Loucy (cell line): ENCODE measurements at regions not wholly inside any gene's neighbourhood (a gene's known extent, or its start where the extent isn't known, plus 50 kb on each side); places are given as distances from the start of the nearest gene placed in this dataset.

Experiments
- H2AFZ ChIP-seq: fragments of 200-600 bp; sonication (generic); 2 replicates; pipeline ENCODE4 v1.6.0; 2016; ENCODE audit warnings: antibody characterized with exemption, mild to moderate bottlenecking, low read length, moderate library complexity
- H3F3A ChIP-seq: fragments of 200-600 bp; 2 replicates; pipeline ENCODE4 v1.6.0; 2016; ENCODE audit warnings: antibody characterized with exemption, low read depth, mild to moderate bottlenecking
- H3K27me3 ChIP-seq: fragments of 200-600 bp; sonication (generic); 2 replicates; pipeline ENCODE4 v1.6.1; 2014; ENCODE audit warnings: low read length, mild to moderate bottlenecking; ENCODE audit not compliant: insufficient read depth, poor library complexity, severe bottlenecking
- H3K36me3 ChIP-seq: fragments of 200-600 bp; sonication (generic); 2 replicates; pipeline ENCODE4 v1.6.1; 2016; ENCODE audit warnings: low read length; ENCODE audit not compliant: insufficient read depth
- H3K4me1 ChIP-seq: fragments of 200-600 bp; sonication (generic); 2 replicates; pipeline ENCODE4 v1.5.1; 2014; ENCODE audit warnings: low read length, mild to moderate bottlenecking; ENCODE audit not compliant: insufficient read depth, poor library complexity, severe bottlenecking
- H3K4me2 ChIP-seq: fragments of 200-600 bp; sonication (generic); 2 replicates; pipeline ENCODE4 v1.6.0; 2014; ENCODE audit warnings: antibody characterized with exemption, low read length, low read depth, mild to moderate bottlenecking; ENCODE audit not compliant: poor library complexity, severe bottlenecking
- H3K4me3 ChIP-seq: fragments of 200-600 bp; sonication (generic); 2 replicates; pipeline ENCODE4 v1.5.1; 2014; ENCODE audit warnings: low read length, mild to moderate bottlenecking, mixed read lengths; ENCODE audit not compliant: poor library complexity, severe bottlenecking
- H3K79me2 ChIP-seq: fragments of 200-600 bp; sonication (generic); 2 replicates; pipeline ENCODE4 v1.6.1; 2014; ENCODE audit warnings: low read length; ENCODE audit not compliant: insufficient read depth
- H3K9ac ChIP-seq: fragments of 200-600 bp; sonication (generic); 2 replicates; pipeline ENCODE4 v1.6.0; 2014; ENCODE audit warnings: mild to moderate bottlenecking, low read depth, low read length, moderate library complexity; ENCODE audit not compliant: poor library complexity, severe bottlenecking
- H3K9me2 ChIP-seq: fragments of 200-600 bp; sonication (generic); replicated peaks from 2 replicates; pipeline ENCODE4 v1.6.1; 2016; ENCODE audit warnings: low read depth, low read length, mixed read lengths
- H3K9me3 ChIP-seq: fragments of 200-600 bp; sonication (generic); 2 replicates; pipeline ENCODE4 v1.6.1; 2014; ENCODE audit warnings: mild to moderate bottlenecking, antibody characterized with exemption, low read length, low read depth; ENCODE audit not compliant: insufficient read depth
- H4K20me1 ChIP-seq: fragments of 200-600 bp; sonication (generic); 2 replicates; pipeline ENCODE4 v1.6.0; 2014; ENCODE audit warnings: antibody characterized with exemption, low read length, mild to moderate bottlenecking; ENCODE audit not compliant: insufficient read depth, poor library complexity, severe bottlenecking
- CTCF ChIP-seq: fragments of 200-600 bp; sonication (generic); conservative IDR thresholded peaks from 2 replicates; pipeline ENCODE4 v1.5.1; 2014; ENCODE audit warnings: mild to moderate bottlenecking, antibody characterized with exemption, low read length
- EZH2phosphoT487 ChIP-seq: fragments of 200-600 bp; IDR thresholded peaks from 2 replicates; pipeline ENCODE4 v1.6.1; 2018; ENCODE audit warnings: antibody characterized with exemption, mild to moderate bottlenecking, moderate library complexity, borderline replicate concordance

DNA sequence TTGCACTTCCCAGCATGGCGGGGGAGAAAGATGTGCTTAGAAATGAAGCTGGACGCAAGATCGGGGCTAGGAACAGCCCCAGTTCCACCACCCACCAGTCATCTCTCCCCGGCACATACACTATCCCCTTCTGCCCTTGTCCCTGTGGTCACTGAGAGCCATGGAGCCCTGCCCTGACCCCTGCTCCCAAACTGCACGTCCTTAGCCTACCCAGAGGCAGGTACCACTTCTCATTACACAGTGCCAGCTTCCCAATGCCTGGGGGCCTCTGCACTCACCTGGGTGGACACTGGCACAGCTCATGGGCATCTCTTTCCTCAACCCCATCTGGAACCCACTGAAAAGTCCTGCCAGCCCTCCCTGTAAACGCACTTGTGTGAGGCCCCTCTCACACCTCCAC, 139.3 kb upstream of the PRR20G start:
- TF ChIP-seq CTCF, result no peak
- TF ChIP-seq EZH2phosphoT487, result no peak
- no peaks in the 10 kb centered on the region for H3K4me1 ChIP-seq

GRCh38 chr3:127426444-127427153, 138.8 kb upstream of the PRR20G start:
- Histone ChIP-seq H3K36me3 (no peaks in the 10 kb centered on the region), H3K9ac (no peak overlapping the region)

More for the DNA sequence above, 139.3 kb upstream of the PRR20G start:
- H2AFZ ChIP-seq, result no peak overlapping the region
- no peaks in the 10 kb centered on the region for H3K79me2 ChIP-seq
- H3K27me3 ChIP-seq, result no peaks in the 10 kb centered on the region
- no peaks in the 10 kb centered on the region for H3K9me2 ChIP-seq
- no peak overlapping the region for H3K9ac ChIP-seq
- no peaks in the 10 kb centered on the region for H4K20me1 ChIP-seq
- H3K4me2 ChIP-seq, result no peak overlapping the region
- no peaks in the 10 kb centered on the region for H3K9me3 ChIP-seq
- H3K36me3 ChIP-seq, result no peaks in the 10 kb centered on the region
- no peaks in the 10 kb centered on the region for H3F3A ChIP-seq
- H3K4me3 ChIP-seq, result no peak overlapping the region

GRCh38 chr3:127425505-127426443, 137.9 kb upstream of the PRR20G start:
- H3K4me3 ChIP-seq, result no peak overlapping the region
- no peak overlapping the region for H3K9ac ChIP-seq
- H3K79me2 ChIP-seq, result no peaks in the 10 kb centered on the region
- H3K4me1 ChIP-seq, result no peaks in the 10 kb centered on the region
- no peaks in the 10 kb centered on the region for H3K9me3 ChIP-seq
- H2AFZ ChIP-seq, result no peak overlapping the region
- TF ChIP-seq CTCF, result no peak
- TF ChIP-seq EZH2phosphoT487, result no peak
- no peaks in the 10 kb centered on the region for H3K27me3 ChIP-seq
- H4K20me1 ChIP-seq, result no peaks in the 10 kb centered on the region
- no peaks in the 10 kb centered on the region for H3F3A ChIP-seq
- H3K4me2 ChIP-seq, result no peak overlapping the region
- H3K9me2 ChIP-seq, result no peaks in the 10 kb centered on the region
- H3K36me3 ChIP-seq, result no peaks in the 10 kb centered on the region

More at GRCh38 chr3:127426444-127427153, 138.8 kb upstream of the PRR20G start:
- H3F3A ChIP-seq, result no peaks in the 10 kb centered on the region
- no peak overlapping the region for H3K4me3 ChIP-seq
- H3K27me3 ChIP-seq, result no peaks in the 10 kb centered on the region
- no peaks in the 10 kb centered on the region for H3K9me2 ChIP-seq
- TF ChIP-seq EZH2phosphoT487 (no peak), CTCF (no peak)
- no peaks in the 10 kb centered on the region for H3K79me2 ChIP-seq
- H3K9me3 ChIP-seq, result no peaks in the 10 kb centered on the region
- no peak overlapping the region for H3K4me2 ChIP-seq
- no peaks in the 10 kb centered on the region for H4K20me1 ChIP-seq
- no peaks in the 10 kb centered on the region for H3K4me1 ChIP-seq
- no peak overlapping the region for H2AFZ ChIP-seq
